HUES48 (cell line): ENCODE measurements at regions not wholly inside any gene's neighbourhood (a gene's known extent, or its start where the extent isn't known, plus 50 kb on each side); places are given as distances from the start of the nearest gene placed in this dataset.

Source experiments
- H3K27ac ChIP-seq: one replicate; pipeline ENCODE4 v1.7.0; 2013; ENCODE audit warnings: low read depth, low read length, inconsistent platforms
- H3K27me3 ChIP-seq: 2 replicates; pipeline ENCODE4 v1.6.1; 2013; ENCODE audit warnings: mild to moderate bottlenecking, low read length; ENCODE audit not compliant: control insufficient read depth, insufficient read depth
- H3K36me3 ChIP-seq: 2 replicates; pipeline ENCODE4 v1.6.1; 2013; ENCODE audit warnings: low read length; ENCODE audit not compliant: control insufficient read depth, insufficient read depth
- H3K4me1 ChIP-seq: 2 replicates; pipeline ENCODE4 v1.6.1; 2013; ENCODE audit warnings: mild to moderate bottlenecking, low read length; ENCODE audit not compliant: control insufficient read depth, insufficient read depth
- H3K4me3 ChIP-seq: 2 replicates; pipeline ENCODE4 v1.5.1; 2013; ENCODE audit warnings: mild to moderate bottlenecking, low read depth, low read length
- H3K9ac ChIP-seq: 2 replicates; pipeline ENCODE4 v1.6.1; 2013; ENCODE audit warnings: mild to moderate bottlenecking, low read depth, low read length, moderate library complexity
- H3K9me3 ChIP-seq: 2 replicates; pipeline ENCODE4 v1.6.1; 2013; ENCODE audit warnings: low read length; ENCODE audit not compliant: control insufficient read depth, insufficient read depth

DNA sequence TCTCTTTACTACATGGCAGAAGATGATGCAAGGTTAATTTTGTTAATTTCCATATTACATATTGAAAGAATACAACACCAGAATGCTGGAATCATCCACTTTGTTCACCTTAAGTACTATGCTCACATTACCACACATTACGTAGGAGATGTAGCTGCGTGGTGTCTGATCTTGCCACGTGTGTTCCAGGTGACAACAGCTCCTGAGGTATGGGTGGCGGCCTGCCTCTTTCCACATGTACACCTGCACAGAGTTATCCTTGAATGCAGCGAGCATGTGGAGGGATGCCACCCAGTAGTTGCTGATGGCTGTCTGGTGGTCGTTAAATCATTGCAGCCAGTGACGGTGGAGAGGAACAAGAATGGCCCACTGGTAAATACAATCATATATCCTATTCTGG, 740.5 kb upstream of the EEF2KMT start:
- H3K9ac ChIP-seq: no peak overlapping the region
- H3K9me3 ChIP-seq: no peaks in the 10 kb centered on the region
- H3K4me3 ChIP-seq: no peak overlapping the region
- no peaks in the 10 kb centered on the region for H3K27me3 ChIP-seq
- H3K27ac ChIP-seq: no peak overlapping the region
- no peaks in the 10 kb centered on the region for H3K36me3 ChIP-seq
- peaks cover 12% of the 10 kb centered on the region for H3K4me1 ChIP-seq

DNA sequence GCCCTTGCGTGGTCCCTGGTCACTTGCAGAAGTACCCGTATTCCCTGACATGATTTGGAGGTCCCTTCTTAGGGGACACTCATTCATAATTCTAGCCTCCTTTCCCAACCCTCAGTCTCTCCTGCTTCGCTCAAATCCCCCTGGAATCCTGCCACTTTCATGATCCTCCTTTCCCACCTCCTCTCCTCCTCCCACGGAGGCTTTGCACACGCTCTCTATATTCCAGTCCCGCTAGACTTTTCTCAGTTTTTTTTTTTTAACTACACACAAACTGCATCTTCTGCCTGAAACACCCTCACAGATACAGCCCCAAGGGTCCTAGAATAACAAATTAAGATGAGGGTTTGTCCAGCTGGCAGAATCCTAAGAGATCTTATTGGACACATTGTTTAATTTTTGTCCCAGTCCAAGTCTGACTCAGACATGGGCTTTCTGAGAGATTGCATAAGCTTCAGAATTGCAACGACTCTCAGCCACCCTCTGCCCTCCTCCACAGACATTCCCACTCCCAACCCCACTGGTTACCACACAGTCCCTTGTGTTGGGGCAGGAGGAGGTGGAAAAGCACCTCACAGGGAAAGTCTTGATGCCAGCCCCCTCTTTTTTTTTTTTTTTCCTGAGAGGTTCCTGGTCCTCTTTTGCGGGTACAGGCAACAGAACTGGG, 739.5 kb upstream of the EEF2KMT start:
- Histone ChIP-seq H3K36me3 (no peaks in the 10 kb centered on the region), H3K9ac (no peak overlapping the region), H3K4me1 (peaks cover 12% of the 10 kb centered on the region), H3K27ac (no peak overlapping the region), H3K9me3 (no peaks in the 10 kb centered on the region), H3K27me3 (no peaks in the 10 kb centered on the region), H3K4me3 (no peak overlapping the region)

DNA sequence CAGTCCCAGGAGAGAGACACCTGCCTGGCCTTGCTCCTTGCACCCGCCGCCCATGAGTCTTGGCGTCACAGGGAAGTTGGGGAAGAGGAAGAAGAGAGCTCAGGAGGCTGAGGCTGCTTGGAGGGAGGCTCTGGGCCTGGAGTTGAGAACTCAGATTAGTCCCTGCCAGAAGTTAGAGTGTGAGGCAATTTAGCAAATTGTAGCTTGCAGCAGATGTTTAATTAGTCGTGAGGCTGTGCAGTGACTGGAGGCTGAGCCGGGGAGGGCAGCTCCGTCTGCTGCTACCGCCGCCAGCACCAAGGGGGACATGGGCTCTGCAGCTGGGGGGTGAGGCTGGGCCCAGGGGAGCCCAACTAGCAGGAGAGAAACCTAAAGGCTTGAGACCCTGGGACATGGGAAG, 738.3 kb upstream of the EEF2KMT start:
- H3K9me3 ChIP-seq: no peaks in the 10 kb centered on the region
- no peak overlapping the region for H3K27ac ChIP-seq
- no peak overlapping the region for H3K9ac ChIP-seq
- no peaks in the 10 kb centered on the region for H3K27me3 ChIP-seq
- H3K36me3 ChIP-seq: no peaks in the 10 kb centered on the region
- H3K4me1 ChIP-seq: peaks cover 8% of the 10 kb centered on the region; the same call in 1 of the 2 replicates
- H3K4me3 ChIP-seq: no peak overlapping the region

DNA sequence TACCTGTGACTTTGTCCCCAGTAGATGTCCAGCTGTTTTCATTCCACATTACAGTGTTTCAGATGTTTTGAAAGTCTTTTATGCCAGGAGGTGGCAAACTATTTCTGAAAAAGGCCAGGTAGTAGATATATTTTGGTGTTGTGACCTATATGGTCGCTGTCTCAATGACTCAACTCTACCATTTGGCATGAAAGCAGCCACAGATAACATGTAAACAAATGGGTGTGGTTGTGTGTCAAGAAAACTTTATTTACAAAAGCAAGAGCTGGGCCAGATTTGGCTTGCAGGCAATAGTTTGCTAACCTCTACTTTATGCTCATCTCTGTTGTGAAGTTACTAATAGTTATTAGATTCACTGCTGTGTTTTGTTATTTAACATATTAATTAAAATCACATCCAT, 728.7 kb upstream of the EEF2KMT start:
- Histone ChIP-seq H3K9ac (no peak overlapping the region), H3K36me3 (no peaks in the 10 kb centered on the region), H3K9me3 (no peaks in the 10 kb centered on the region)

DNA sequence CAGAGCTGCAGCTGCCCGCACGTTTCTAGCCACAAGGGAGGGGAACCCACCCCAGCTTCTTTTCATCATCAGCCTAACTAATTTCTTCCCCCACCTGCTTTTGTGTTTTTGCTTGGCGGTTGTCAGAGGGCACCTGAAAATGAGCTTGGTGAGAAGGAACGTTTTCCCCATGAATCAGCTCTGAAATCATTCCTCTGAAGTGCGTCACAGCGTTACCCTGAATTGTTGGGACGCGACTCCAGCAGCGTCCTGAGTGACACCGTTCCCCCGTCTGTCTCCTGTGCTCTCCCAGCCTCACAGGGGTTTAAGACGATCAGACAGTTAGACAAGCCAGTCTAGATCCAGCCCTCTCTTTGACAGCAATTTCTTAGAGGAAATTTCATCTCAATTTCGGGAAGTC, 722.9 kb upstream of the EEF2KMT start:
- no peak overlapping the region for H3K4me3 ChIP-seq
- H3K36me3 ChIP-seq: no peaks in the 10 kb centered on the region
- H3K27me3 ChIP-seq: no peaks in the 10 kb centered on the region
- H3K4me1 ChIP-seq: no peaks in the 10 kb centered on the region
- H3K27ac ChIP-seq: no peak overlapping the region
- no peaks in the 10 kb centered on the region for H3K9me3 ChIP-seq
- no peak overlapping the region for H3K9ac ChIP-seq

More for the DNA sequence above, 728.7 kb upstream of the EEF2KMT start:
- Histone ChIP-seq H3K4me3 (no peak overlapping the region), H3K27ac (no peak overlapping the region), H3K27me3 (no peaks in the 10 kb centered on the region), H3K4me1 (peaks cover 7% of the 10 kb centered on the region; the same call in 1 of the 2 replicates)

DNA sequence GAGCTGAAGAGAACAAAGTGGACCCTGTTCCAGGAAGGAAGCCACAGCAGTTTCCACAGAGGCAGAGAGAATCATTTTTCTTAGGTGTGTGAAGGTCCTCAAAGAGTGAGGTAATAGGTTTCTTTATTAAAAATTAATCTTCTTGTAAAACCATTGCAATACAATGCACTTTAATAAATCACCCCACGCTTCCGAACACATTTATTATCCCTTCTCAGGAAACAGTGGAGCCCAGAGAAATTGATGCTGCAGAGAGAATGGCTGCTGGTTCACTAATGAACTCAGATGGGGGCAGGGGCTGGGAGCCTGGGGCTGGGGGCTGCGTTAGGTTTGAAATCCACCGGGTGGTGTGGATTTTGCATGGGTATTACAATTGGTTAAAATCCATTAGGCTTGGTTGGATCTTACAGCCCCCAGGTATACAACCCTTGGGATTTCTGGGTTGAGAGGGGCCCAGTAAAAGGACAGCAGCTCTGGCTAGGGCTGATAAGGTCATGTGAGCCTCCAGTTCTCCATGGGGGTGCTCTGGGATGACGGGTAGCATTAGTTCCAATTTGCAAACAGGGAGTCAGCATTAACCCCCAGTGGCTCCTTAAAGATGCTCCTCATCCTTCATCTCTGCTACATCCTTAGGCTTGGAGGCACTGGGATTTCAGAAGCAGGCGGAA, 718.1 kb upstream of the EEF2KMT start:
- H3K27me3 ChIP-seq: no peaks in the 10 kb centered on the region
- no peak overlapping the region for H3K9ac ChIP-seq
- H3K36me3 ChIP-seq: no peaks in the 10 kb centered on the region
- H3K9me3 ChIP-seq: no peaks in the 10 kb centered on the region
- no peaks in the 10 kb centered on the region for H3K4me1 ChIP-seq
- no peak overlapping the region for H3K4me3 ChIP-seq
- no peak overlapping the region for H3K27ac ChIP-seq

DNA sequence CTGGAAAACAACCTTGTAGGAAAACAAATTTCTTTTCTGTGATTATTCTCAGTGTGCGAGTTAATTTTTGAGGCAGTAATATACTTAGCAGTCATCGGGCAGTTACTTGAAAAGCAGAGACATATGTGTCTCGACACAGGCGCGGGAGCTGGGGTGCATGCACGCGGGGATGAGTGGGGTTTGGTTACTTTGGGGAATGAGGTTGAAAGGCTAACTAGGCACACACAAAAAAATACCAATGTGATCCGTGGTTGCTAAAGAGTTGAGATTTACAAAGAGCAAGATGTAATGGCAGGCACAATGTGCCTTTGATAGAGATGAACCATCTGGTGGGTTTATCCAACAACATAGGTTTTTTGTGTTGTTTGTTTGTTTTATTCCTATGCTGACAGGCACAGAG, 703.8 kb upstream of the EEF2KMT start:
- H3K9ac ChIP-seq: no peak overlapping the region
- H3K36me3 ChIP-seq: no peaks in the 10 kb centered on the region
- no peak overlapping the region for H3K27ac ChIP-seq
- no peaks in the 10 kb centered on the region for H3K27me3 ChIP-seq
- no peak overlapping the region for H3K4me3 ChIP-seq
- H3K4me1 ChIP-seq: no peaks in the 10 kb centered on the region
- H3K9me3 ChIP-seq: peaks cover 15% of the 10 kb centered on the region; the same call in 1 of the 2 replicates

DNA sequence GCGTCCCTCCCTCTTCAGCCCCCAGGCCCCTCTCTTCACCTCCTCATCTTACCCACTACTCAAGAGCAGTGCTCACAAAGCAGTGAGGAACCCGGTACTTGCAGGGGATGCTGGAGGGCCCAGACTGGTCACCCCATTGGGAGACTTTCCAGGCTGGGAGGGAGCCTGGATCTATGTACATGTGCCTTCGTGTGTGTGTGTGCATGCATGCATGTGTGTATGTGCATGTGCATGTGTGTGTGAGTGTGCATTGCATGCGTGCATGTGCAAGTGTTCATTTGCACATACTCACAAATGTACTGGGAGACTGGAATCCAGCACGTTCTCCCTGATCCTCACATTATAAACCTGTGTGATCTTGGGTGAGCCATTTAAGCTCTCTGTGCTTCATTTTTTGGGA, 696.0 kb upstream of the EEF2KMT start:
- no peaks in the 10 kb centered on the region for H3K27me3 ChIP-seq
- H3K9ac ChIP-seq: no peak overlapping the region
- H3K4me3 ChIP-seq: no peak overlapping the region
- H3K27ac ChIP-seq: peak overlapping the region; percentile 76
- no peaks in the 10 kb centered on the region for H3K9me3 ChIP-seq
- no peaks in the 10 kb centered on the region for H3K36me3 ChIP-seq
- H3K4me1 ChIP-seq: peaks cover 26% of the 10 kb centered on the region

DNA sequence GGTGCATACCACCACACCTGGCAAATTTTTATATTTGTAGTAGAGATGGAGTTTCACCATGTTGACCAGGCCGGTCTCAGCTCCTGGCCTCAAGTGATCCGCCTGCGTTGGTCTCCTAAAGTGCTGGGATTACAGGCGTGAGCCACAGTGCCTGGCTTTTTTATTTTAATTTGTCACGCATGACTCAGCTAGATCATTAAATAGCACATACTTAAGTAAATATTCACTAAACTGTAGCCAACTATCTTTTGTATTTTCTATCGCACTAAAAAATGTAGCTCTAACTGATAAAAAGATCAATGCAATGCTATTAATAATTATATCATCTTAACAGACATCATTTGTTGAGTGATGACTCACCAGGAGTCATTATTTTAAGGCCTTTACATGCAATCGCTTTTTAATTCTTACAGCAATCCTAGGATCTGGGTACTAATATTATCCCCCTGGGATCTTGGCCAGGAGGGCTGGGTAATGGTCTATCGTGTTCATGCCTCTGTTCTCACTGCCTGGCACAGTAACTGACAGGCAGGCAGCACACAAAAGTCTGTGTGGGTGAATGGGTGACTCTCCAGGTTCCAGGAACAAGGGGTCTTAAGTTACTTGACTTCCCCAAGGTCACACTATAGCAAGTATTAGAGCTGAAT, 693.5 kb upstream of the EEF2KMT start:
- Histone ChIP-seq H3K36me3 (no peaks in the 10 kb centered on the region), H3K27ac (no peak overlapping the region), H3K4me1 (peaks cover 24% of the 10 kb centered on the region), H3K4me3 (no peak overlapping the region), H3K9ac (no peak overlapping the region), H3K9me3 (no peaks in the 10 kb centered on the region), H3K27me3 (no peaks in the 10 kb centered on the region)

DNA sequence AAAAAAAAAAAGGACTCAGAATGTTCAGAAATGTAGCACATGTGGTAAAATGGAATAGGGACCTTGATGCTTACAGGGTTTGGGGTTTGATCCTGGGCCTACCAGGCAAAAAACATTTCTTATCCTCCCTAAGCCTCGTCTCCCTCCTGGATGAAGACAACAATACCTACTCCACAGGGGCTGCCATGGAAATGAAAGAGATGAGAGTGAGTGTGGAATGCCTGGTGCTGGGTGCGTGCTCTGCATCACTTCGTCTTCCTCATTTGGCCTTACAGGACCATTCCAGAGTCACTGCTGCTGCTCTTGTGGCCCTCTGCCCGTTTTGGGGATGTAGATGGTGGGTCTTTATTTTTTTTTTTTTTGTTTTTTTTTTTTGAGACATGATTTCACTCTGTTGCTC, 692.9 kb upstream of the EEF2KMT start:
- Histone ChIP-seq H3K4me3 (no peak overlapping the region), H3K9me3 (no peaks in the 10 kb centered on the region), H3K4me1 (peaks cover 18% of the 10 kb centered on the region), H3K9ac (no peak overlapping the region), H3K27me3 (no peaks in the 10 kb centered on the region), H3K27ac (no peak overlapping the region), H3K36me3 (no peaks in the 10 kb centered on the region)

DNA sequence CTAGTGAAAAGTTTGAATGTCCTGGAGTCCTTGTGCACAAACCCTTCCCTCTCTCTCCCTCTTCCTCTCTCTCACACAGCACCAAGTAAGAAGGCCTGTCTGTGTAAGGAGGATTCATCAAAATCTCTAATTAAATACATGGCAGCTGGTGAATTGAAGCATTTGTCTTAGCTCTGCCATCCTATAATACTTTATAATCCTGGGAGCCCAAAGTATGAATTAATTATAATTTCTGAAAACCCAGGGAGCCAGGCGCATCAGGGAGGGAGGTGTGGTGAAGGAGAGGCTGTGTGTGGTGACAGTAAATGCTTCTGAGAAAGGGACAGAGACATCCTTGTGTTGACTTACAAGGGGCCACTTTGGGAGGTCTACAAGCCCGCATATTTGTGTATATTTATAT, 691.4 kb upstream of the EEF2KMT start:
- Histone ChIP-seq H3K9me3 (no peaks in the 10 kb centered on the region), H3K27ac (no peak overlapping the region), H3K4me1 (peaks cover 18% of the 10 kb centered on the region), H3K4me3 (no peak overlapping the region), H3K36me3 (no peaks in the 10 kb centered on the region), H3K27me3 (no peaks in the 10 kb centered on the region), H3K9ac (no peak overlapping the region)
